ENCODE measurements at regions not wholly inside any gene's neighbourhood (a gene's known extent, or its start where the extent isn't known, plus 50 kb on each side); places are given as distances from the start of the nearest gene placed in this dataset.

DNA sequence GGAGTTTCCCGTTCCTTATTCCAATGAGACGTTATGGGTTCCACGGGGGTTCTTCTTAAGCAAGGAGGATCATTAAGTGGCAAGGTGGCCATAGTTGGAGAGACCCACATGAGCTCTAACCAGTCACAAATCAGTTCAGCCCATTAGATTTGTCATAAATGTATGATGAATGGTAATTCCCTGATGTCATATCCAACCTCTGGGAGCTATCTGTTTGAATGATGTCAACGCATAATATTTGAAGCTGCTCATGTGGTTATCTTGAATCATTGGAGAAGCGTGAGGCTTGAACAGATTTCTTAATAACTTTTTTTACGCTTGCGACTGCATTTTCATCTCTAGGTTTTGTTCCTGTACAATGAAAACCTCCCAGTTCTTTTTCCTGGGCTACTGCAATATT lies 270.4 kb upstream of the EEF2KMT start:
- TF ChIP-seq RARB (CRISPR knock-in tag; IDR thresholded peaks at IDR 0.05): no peak
- ATAC-seq: no peak

DNA sequence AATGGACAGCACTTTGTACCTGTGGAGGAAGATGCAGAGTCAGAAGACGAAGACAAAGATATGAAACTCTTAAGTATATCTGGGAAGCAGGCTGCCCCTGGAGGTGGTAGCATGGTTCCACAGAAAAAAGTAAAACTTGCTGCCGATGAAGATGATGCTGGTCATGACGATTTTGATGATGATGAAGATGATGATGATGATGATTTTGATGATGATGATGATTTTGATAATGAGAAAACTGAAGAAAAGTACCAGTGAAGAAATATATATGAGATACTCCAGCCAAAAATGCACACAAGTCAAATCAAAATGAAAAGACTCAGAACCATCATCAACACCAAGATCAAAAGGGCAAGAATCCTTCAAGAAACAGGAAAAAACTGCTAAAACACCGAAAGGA lies 268.5 kb upstream of the EEF2KMT start:
- ATAC-seq: no peak
- TF ChIP-seq ZNF70 (CRISPR knock-in tag; IDR thresholded peaks at IDR 0.05) (no peak), ARNTL (CRISPR knock-in tag; IDR thresholded peaks at IDR 0.05; ENCODE audit: borderline replicate concordance, low read depth) (no peak), ISL1 (CRISPR knock-in tag; IDR thresholded peaks at IDR 0.05) (no peak), ESRRG (CRISPR knock-in tag; IDR thresholded peaks at IDR 0.05) (no peak), ZFP30 (CRISPR knock-in tag; IDR thresholded peaks at IDR 0.05) (no peak), TOX (CRISPR knock-in tag; IDR thresholded peaks at IDR 0.05; ENCODE audit: borderline replicate concordance) (no peak), ZNF565 (CRISPR knock-in tag; conservative IDR thresholded peaks at IDR 0.05; ENCODE audit: low read depth) (no peak)
- TF ChIP-seq, protein P1, sequence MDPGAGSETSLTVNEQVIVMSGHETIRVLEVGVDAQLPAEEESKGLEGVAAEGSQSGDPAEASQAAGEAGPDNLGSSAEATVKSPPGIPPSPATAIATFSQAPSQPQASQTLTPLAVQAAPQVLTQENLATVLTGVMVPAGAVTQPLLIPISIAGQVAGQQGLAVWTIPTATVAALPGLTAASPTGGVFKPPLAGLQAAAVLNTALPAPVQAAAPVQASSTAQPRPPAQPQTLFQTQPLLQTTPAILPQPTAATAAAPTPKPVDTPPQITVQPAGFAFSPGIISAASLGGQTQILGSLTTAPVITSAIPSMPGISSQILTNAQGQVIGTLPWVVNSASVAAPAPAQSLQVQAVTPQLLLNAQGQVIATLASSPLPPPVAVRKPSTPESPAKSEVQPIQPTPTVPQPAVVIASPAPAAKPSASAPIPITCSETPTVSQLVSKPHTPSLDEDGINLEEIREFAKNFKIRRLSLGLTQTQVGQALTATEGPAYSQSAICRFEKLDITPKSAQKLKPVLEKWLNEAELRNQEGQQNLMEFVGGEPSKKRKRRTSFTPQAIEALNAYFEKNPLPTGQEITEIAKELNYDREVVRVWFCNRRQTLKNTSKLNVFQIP (CRISPR knock-in tag; IDR thresholded peaks at IDR 0.05; ENCODE audit: borderline replicate concordance, low read depth): no peak
- TF ChIP-seq, protein P2, sequence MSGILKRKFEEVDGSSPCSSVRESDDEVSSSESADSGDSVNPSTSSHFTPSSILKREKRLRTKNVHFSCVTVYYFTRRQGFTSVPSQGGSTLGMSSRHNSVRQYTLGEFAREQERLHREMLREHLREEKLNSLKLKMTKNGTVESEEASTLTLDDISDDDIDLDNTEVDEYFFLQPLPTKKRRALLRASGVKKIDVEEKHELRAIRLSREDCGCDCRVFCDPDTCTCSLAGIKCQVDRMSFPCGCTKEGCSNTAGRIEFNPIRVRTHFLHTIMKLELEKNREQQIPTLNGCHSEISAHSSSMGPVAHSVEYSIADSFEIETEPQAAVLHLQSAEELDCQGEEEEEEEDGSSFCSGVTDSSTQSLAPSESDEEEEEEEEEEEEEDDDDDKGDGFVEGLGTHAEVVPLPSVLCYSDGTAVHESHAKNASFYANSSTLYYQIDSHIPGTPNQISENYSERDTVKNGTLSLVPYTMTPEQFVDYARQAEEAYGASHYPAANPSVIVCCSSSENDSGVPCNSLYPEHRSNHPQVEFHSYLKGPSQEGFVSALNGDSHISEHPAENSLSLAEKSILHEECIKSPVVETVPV (CRISPR knock-in tag; IDR thresholded peaks at IDR 0.05): no peak
- TF ChIP-seq, protein P3, sequence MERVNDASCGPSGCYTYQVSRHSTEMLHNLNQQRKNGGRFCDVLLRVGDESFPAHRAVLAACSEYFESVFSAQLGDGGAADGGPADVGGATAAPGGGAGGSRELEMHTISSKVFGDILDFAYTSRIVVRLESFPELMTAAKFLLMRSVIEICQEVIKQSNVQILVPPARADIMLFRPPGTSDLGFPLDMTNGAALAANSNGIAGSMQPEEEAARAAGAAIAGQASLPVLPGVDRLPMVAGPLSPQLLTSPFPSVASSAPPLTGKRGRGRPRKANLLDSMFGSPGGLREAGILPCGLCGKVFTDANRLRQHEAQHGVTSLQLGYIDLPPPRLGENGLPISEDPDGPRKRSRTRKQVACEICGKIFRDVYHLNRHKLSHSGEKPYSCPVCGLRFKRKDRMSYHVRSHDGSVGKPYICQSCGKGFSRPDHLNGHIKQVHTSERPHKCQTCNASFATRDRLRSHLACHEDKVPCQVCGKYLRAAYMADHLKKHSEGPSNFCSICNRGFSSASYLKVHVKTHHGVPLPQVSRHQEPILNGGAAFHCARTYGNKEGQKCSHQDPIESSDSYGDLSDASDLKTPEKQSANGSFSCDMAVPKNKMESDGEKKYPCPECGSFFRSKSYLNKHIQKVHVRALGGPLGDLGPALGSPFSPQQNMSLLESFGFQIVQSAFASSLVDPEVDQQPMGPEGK (CRISPR knock-in tag; IDR thresholded peaks at IDR 0.05; ENCODE audit: borderline replicate concordance): no peak

DNA sequence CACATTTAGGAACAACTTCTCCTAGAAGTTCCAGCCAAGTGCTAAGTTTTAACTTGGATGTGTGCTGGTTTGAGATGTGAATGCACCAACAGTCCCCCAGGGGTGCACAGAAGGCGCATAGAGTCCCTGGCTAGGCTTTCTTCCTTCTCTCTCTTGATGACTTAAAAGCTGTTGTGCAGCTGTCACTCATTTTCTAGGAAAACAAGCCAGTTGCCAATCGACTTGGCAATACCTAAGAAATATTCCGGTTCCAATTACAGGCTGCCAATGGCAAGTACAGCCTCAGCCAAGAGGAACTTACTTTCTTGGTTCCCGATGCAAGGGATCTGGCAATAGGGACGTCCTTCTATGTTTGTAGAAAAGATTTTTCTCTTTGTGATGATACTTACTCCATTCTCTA lies 266.6 kb upstream of the EEF2KMT start:
- no peak for ATAC-seq
- TF ChIP-seq, protein P2 (CRISPR knock-in tag; IDR thresholded peaks at IDR 0.05): no peak
- TF ChIP-seq, protein P1 (CRISPR knock-in tag; IDR thresholded peaks at IDR 0.05; ENCODE audit: borderline replicate concordance, low read depth): no peak
- TF ChIP-seq ESRRG (CRISPR knock-in tag; IDR thresholded peaks at IDR 0.05) (no peak), ARNTL (CRISPR knock-in tag; IDR thresholded peaks at IDR 0.05; ENCODE audit: borderline replicate concordance, low read depth) (no peak), ZNF8 (CRISPR knock-in tag; IDR thresholded peaks at IDR 0.05) (no peak), TCF4 (CRISPR knock-in tag; IDR thresholded peaks at IDR 0.05; ENCODE audit: borderline replicate concordance) (no peak), BACH2 (CRISPR knock-in tag; IDR thresholded peaks at IDR 0.05; ENCODE audit: borderline replicate concordance) (no peak), CSDC2 (CRISPR knock-in tag; IDR thresholded peaks at IDR 0.05) (no peak), ZNF70 (CRISPR knock-in tag; IDR thresholded peaks at IDR 0.05) (no peak), ZFP3 (CRISPR knock-in tag; IDR thresholded peaks at IDR 0.05) (no peak), SNAI2 (CRISPR knock-in tag; IDR thresholded peaks at IDR 0.05) (no peak), GLIS3 (CRISPR knock-in tag; IDR thresholded peaks at IDR 0.05) (no peak), OSR1 (CRISPR knock-in tag; IDR thresholded peaks at IDR 0.05) (no peak), TOX (CRISPR knock-in tag; IDR thresholded peaks at IDR 0.05; ENCODE audit: borderline replicate concordance) (no peak), PPARA (CRISPR knock-in tag; IDR thresholded peaks at IDR 0.05; ENCODE audit: borderline replicate concordance) (no peak), ISL1 (CRISPR knock-in tag; IDR thresholded peaks at IDR 0.05) (no peak), ZNF565 (CRISPR knock-in tag; conservative IDR thresholded peaks at IDR 0.05; ENCODE audit: low read depth) (no peak)
- TF ChIP-seq, protein P4, sequence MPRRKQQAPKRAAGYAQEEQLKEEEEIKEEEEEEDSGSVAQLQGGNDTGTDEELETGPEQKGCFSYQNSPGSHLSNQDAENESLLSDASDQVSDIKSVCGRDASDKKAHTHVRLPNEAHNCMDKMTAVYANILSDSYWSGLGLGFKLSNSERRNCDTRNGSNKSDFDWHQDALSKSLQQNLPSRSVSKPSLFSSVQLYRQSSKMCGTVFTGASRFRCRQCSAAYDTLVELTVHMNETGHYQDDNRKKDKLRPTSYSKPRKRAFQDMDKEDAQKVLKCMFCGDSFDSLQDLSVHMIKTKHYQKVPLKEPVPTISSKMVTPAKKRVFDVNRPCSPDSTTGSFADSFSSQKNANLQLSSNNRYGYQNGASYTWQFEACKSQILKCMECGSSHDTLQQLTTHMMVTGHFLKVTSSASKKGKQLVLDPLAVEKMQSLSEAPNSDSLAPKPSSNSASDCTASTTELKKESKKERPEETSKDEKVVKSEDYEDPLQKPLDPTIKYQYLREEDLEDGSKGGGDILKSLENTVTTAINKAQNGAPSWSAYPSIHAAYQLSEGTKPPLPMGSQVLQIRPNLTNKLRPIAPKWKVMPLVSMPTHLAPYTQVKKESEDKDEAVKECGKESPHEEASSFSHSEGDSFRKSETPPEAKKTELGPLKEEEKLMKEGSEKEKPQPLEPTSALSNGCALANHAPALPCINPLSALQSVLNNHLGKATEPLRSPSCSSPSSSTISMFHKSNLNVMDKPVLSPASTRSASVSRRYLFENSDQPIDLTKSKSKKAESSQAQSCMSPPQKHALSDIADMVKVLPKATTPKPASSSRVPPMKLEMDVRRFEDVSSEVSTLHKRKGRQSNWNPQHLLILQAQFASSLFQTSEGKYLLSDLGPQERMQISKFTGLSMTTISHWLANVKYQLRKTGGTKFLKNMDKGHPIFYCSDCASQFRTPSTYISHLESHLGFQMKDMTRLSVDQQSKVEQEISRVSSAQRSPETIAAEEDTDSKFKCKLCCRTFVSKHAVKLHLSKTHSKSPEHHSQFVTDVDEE (CRISPR knock-in tag; IDR thresholded peaks at IDR 0.05): no peak
- TF ChIP-seq, protein P5, sequence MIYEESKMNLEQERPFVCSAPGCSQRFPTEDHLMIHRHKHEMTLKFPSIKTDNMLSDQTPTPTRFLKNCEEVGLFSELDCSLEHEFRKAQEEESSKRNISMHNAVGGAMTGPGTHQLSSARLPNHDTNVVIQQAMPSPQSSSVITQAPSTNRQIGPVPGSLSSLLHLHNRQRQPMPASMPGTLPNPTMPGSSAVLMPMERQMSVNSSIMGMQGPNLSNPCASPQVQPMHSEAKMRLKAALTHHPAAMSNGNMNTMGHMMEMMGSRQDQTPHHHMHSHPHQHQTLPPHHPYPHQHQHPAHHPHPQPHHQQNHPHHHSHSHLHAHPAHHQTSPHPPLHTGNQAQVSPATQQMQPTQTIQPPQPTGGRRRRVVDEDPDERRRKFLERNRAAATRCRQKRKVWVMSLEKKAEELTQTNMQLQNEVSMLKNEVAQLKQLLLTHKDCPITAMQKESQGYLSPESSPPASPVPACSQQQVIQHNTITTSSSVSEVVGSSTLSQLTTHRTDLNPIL (CRISPR knock-in tag; IDR thresholded peaks at IDR 0.05; ENCODE audit: low read depth): no peak

All from SK-N-SH treated with all-trans-retinoic acid at 6 μM for 48 hours (cell line).